ENCODE measurements at regions not wholly inside any gene's neighbourhood (a gene's known extent, or its start where the extent isn't known, plus 50 kb on each side); places are given as distances from the start of the nearest gene placed in this dataset.

DNA sequence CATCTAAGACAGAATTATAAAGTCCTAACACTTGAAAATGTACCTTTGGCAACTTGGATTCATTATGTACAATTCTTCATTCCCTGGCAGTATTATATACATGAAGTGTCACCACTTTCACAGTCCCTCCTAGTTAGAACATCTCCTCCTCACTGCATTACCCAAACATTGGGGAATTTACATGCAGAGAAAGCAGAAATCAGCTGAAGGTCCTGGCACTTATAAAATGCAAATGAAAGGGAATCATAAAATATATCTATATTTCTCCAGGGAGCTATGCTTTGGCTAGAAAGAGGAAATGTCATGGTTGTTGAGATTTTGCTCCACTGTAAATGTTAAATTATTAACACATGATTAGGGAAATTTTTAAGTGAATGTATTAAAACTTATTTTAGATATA, 835.6 kb upstream of the SLIT2 start:
- intact Hi-C loops (cut with DNase I) = no loop called here
- no peak for ATAC-seq

DNA sequence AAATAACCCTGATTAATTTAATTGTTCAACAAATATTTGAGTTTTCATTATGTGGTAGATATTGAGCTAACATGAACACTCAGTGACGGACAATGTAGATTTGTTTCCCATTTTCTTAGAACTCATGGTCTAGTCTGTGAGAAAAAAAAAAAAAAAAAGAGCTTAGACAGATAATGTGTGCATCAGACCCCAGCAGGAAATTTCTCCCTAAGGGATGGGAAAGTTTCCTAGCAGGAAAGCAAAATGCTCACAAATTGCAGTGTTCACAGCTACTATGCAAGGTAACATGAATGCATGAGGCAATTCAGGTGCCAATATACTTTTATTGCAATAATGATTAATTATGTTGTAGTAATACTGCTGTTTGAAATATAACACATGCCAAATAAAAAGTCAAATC, 843.2 kb upstream of the SLIT2 start:
- no peak for ATAC-seq
- no peak for DNase-seq
- intact Hi-C loops (cut with DNase I) = no loop called here

More for the DNA sequence above, 835.6 kb upstream of the SLIT2 start:
- DNase-seq = no peak

DNA sequence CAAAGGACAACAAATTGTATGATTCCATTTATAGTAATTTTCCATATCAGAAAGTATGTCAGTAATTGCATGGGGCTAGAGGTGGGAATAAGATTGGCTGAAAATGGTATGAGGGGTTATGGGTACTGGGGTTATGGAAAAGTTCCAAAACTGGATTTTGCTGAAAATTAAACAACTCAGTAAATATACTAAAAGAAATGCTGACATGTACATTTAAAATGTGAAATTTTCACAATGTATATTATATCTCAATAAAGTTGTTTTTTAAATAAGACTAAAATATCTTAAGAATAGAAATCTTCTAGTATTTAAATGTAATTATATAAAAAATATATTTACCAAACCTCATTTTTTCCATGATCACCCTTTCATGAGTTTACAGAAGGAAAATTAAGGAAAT, 844.9 kb upstream of the SLIT2 start:
- ATAC-seq (no peak), DNase-seq (no peak)
- intact Hi-C loops (cut with DNase I) = no loop called here

DNA sequence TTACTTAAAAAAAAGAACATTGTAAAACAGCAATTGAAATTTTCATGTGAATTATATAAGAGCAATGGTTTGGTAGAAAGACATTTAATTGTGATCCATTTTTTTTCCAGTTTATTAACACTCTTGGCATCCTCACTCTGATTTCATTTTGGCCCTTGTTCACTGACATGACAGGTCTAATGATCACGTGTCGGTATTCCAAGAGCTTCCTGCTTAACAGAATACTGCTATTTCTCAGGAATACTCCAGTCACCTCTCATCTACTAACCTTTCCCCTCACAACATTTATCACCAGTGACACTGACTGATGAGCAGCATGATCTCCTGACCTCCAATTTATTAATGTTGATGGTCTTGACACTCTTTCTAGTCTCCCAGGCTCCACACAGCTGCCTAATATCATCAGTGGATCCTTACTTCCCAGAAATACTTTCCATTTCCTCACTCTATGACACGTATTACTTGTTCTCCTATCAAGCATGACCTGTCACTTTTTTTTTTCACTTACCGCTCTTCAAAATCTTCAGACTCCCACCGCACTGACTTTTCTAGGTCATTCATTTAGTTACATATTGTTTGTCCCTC, 847.8 kb upstream of the SLIT2 start:
- intact Hi-C loops (cut with DNase I) = no loop called here
- ATAC-seq (no peak), DNase-seq (no peak)

DNA sequence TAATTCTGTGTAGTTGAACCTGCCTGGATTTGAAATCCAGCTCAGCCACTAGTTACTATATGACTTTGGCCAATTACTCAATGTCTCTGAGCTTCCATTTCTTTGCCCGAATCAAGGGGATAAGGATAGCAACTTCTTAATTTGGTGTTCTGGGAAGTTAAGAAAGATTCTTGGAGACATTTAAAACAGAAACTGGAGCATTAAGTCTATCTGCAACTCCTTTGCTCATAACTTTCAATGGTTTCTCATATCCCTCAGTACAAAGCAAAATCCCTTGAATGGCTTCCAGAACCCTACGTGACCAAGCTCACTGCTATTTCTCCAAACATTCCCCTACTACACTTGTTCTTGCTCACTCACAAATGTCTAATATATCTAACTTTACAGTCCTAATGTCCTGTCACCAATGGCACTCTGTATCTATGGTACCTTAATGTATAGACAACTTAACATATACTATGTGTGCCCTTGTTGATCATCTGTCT, 849.1 kb upstream of the SLIT2 start:
- ATAC-seq (no peak), DNase-seq (no peak)
- intact Hi-C loops (cut with DNase I) = no loop called here

DNA sequence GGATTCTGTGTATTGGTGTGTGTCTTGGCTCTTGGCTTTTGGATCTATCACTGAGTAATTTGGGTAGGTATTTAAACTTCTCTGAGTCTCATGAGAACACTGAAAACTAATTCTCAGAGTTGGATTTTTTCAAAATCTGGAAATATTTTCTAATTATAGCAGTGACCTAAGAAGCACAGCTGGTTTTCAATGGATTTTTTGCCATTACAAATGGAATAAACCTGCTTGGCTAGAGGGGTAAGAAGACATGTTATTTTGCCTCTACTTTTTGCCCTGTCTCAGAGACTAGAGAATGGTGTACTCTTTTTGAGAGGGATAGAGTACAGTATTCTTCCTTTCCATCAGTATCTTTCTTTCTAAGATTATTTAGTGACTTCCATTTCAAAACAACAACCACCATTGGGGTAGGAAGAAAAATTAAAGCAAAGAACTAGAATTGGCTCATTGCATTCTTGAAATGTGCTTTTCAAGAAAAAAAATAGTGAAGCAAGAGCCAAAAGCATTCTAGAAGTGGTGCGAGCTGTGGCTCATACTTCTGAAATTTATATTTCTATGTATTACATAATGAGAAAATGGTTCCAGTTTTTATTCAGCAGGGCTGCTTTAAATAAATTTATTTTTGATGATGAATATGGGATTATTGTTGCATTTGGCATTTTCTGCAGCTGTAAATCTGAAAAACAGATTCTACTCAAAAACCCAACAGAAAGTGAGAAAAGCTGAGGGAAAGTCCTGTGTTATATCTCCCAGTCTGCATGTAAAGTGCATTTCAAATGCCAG, 850.2 kb upstream of the SLIT2 start:
- DNase-seq (no peak), ATAC-seq (no peak)
- intact Hi-C loops (cut with DNase I) = no loop called here

DNA sequence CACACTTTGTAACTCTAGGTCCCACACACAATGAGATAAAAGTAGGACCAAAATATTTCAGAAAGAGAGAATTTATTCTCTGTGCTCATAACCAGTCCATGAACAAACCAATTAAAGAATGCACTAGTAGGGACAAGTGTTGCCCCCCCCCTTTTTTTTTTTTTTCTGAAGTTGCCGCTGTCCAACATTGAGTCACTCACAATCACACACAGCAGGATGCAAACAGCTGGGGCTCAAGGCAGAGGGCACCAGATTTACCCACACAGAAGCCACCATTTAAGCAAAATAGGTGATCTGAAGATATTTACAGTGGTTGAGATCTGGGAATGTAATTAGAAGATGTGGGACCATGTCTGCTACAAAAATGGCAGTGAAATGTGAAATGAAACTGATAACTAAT, 850.9 kb upstream of the SLIT2 start:
- intact Hi-C loops (cut with DNase I) = no loop called here
- no peak for DNase-seq
- ATAC-seq = no peak

DNA sequence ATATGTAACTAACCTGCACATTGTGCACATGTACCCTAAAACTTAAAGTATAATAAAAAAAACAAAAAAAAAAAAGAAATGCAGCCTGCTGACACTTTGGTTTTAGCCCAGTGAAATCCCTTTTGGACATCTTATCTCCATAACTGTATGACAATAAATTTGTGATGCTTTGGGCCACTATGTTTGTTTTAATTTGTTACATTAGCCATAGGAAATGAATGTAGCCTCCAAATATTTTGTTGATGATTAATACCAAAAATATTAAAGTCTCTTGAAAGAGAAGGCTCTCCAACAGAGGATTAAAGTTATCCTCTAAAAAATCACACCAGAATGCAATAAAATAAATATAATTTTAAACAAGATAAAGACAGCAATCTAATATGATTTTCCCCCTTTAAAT, 852.7 kb upstream of the SLIT2 start:
- ATAC-seq (no peak), DNase-seq (no peak)
- intact Hi-C loops (cut with DNase I) = no loop called here

DNA sequence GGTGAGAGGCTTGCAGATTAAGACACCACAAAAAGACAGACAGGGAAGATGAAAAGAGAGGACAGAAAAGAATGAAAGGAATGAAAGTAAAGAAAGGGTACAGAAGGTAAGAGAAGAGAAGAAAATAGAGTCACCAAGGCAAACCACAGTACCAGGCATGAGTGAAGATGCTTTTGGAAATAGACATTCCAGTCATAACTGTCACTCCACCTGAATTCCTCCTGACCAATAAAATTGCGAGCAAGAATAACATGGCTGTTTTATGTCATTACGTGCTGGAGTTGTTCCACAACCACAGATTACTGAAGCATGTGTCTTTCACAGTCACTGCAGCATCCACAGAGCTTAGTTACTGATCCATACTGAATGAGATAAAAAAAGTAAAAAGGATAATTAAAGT, 864.9 kb upstream of the SLIT2 start:
- no peak for ATAC-seq
- DNase-seq = no peak
- intact Hi-C loops (cut with DNase I) = no loop called here

DNA sequence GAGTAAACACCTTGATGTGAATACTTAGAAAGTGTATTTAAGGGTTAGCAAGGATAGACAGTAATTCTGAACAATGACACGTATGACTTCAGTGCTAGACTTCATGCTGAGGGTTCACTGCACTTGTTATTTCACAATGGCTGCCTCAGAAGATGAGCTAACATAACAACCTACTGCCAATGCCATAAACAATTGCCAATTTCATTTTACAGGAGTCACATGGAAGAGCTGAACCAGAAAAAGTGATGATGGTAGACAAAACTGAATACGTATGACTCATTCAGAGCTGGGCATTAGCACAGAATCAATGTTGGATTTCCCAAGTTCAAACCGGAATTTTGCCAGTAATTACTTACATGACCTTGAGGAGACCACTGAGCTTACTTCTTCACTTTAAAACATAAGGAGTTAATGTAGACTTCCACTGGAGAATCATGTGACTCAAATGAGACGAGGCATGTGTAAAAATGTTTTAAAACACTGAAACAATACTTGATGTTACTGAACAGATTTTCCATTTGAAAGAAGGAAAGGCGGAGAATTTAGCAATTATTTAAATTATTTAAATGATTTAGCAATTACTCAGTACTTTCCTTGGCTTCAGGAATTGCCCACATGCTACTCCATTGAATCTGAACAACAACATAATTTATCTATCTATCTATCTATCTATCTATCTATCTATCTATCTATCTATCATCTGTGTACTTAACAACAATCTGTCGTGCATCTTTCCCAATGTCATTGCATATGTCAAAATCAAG, 868.5 kb upstream of the SLIT2 start:
- intact Hi-C loops (cut with DNase I) = no loop called here
- no peak for DNase-seq
- no peak for ATAC-seq

DNA sequence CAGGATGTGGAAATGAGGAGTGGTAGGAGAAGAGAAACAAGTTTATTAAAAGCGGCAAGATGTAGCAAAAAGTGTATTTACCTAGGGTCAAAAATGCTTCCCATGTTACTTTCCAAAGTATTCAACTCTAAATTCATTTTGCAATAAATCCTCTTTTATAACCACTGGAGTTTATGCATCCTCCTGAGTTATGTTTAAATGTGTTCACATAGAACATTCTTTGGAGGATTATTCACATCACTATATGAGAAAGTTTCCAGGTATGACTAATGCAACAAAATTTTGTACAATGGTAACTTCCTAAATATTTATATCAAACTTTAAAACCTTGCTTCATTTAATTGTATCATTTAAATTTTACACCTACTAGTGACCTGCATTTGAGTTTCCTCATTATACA, 870.6 kb upstream of the SLIT2 start:
- ATAC-seq (no peak), DNase-seq (no peak)
- intact Hi-C loops (cut with DNase I) = no loop called here

DNA sequence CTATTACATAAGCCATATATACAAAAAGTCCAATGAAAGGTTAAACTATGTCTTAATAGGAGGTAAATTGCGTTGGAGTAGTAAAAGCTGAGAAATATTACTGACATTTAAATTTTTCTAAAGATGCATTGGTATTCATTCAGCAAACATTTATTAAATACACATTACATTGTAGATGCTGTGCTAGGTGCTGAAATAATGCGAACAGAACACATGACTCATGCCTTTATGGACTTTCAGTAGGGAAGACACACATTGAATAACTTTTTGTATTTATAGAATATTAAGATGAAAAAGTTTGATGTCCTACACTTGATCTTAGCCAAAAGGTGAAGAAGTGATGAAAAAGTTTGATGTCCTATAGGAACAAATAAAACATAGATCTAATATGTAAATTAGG, 871.1 kb upstream of the SLIT2 start:
- ATAC-seq (no peak), DNase-seq (no peak)
- intact Hi-C loops (cut with DNase I) = no loop called here

DNA sequence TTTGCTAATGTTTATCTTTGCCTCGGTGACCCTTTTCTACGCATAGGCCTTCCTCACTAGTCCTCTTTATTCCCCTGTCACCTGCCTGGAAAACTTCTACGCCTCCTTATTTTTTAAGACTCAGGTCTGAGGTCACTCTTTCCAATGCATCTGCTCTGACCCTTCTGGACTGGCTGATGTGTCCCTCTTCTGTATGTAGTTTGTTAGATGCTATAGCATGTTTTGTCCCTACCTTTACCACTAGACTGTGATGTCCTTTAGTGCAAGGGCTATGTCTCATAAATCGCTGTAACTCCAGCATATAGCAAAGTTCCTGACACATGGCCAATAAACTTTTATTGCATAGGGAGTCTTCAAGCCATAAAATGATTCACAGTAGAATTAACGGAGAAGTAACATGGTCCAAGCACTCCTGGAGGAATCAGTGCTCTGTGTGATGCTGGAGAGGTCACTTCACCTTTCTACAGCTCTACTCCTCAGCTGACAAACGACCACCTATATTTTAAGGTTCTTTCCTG, 872.5 kb upstream of the SLIT2 start:
- intact Hi-C loops (cut with DNase I) = no loop called here
- ATAC-seq (no peak), DNase-seq (no peak)

DNA sequence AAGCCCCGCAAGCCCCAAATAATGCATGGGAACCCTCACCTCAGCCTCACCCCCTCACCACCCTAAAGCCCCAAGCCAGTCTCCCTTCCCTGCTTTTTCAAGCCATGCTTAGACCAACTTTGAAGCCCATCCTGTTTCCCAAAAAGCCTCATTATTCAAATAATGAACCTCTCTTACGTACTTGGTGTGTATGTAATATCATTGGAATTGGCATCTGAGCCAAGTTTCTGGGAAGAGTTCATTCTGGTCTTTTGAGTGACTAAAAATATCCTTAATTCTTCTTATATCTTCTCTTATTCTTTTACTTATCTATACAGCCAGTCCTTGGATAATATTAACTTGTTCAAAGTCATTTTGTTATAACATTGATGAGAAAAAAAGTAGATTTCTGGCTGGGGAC, 875.8 kb upstream of the SLIT2 start:
- ATAC-seq (no peak), DNase-seq (no peak)
- intact Hi-C loops (cut with DNase I) = no loop called here

DNA sequence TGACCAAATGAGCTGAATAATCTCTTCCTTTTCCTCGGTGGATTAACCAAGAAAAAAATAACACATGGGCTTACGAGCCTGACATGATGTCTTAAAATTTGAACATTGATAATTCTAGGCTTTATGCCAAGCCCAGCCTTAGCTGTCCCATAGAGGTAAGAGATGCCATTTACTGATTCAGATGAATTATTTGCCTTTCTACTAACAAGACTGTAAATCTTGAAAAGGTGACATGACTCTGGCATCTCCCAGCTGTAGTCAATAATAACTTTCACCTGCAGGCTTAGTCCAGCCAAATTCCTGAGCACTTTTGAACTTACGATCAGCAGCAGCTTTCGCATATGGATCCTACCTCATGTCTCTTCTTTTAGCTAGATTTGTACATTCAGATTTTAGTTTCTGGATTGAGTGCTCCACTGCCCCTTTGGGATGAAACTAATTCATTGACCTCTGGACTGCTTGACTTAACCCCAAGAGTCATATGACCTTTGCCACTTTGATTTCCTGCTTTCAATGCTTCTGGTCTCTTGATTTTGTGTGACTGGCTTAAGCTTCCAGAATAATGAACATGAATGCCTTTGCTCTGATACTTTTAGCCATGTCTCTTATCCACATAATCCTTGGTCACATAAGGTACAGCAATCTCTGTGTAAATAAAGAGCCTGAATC, 876.4 kb upstream of the SLIT2 start:
- DNase-seq (no peak), ATAC-seq (no peak)
- intact Hi-C loops (cut with DNase I) = no loop called here

DNA sequence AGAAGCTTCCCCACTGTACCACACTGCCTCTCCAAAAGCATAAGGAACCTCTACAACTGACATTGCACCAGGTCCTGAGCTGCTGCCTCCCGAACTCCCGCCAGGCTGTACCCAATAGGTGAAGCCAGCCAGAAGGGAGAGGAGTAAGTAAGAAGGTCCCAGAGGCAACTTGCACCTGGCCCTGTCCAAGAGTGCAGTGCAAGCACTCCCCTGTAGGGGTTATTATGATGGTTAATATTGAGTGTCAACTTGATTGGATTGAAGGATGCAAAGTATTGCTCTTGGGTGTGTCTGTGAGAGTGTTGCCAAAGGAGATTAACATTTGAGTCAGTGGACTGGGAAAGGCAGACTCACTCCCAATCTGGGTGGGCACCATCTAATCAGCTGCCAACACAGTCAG, 879.3 kb upstream of the SLIT2 start:
- ATAC-seq = no peak
- intact Hi-C loops (cut with DNase I) = no loop called here

DNA sequence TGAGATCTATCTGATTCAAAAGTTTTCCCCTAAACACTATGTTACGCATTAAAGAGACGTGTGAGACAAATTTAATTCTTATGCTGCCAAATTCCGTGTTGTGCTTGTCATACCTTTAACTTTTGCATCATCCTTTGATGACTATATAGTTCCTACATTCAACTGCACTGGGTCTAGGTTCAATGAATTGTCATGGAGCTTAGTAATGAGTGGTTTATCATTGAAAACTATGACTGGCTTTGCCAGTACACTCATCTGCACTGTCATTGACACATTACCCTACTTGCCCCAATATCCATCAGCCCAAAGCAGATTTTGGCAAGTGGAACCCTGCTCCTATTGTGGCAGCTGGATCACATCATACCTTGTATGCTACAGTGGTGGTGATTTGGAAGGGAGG, 882.9 kb upstream of the SLIT2 start:
- ATAC-seq (no peak), DNase-seq (no peak)
- intact Hi-C loops (cut with DNase I) = no loop called here

More for the DNA sequence above, 879.3 kb upstream of the SLIT2 start:
- DNase-seq = no peak

DNA sequence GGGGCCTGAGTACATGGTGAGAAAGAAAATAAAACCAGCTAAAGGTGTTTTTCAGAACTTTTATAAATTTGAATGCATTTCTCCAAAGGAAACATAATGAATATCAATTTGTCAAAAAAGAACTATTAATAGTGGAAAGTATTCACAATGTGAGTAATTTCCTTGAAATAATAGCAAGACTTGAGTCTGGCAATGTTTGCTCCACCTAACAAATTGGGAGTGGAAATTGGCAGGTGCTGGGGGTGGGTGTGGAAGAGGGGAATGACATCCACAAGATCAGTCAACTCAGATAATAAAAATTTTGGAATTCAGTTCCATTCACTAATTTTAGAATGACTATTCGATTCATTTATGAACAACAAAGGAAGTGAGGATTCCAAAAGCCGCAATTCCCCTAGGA, 884.8 kb upstream of the SLIT2 start:
- DNase-seq = no peak
- no peak for ATAC-seq
- intact Hi-C loops (cut with DNase I) = no loop called here

DNA sequence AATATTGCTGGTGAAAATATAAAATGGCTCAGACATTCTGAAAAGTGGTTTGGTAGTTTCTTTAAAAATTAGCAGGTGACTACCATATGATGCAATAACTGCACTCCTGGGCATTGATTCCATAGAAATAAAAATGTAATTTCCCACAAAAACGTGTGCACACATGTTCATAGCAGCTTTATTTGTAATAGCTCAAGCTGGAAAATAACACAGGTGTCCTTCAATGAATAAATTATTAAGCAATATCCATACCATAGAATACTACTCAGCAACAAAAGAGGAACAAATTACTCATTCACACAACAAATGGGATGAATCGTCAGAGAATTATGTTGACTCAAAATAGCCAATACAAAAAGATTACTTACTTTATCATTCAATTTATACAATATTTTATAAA, 893.7 kb upstream of the SLIT2 start:
- intact Hi-C loops (cut with DNase I) = no loop called here
- ATAC-seq (no peak), DNase-seq (no peak)

DNA sequence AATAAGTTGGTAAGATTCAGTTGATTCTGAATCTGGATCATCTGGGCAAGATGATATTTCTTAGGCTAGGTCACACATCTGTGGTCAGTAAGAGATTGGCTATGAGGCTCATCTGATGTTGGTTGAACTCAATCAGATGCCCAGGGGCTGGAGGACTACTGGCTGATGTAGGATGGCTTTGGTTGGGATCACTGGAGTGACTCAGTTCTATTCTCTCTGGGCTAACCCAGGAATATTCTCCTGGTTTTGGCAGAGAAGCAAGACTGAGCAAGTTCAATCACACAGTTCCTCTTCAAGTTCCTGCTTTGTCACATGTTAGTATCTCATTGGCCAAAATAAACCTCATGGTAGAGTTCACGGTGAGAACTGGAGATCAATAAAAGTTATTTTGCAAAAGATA, 902.3 kb upstream of the SLIT2 start:
- ATAC-seq (no peak), DNase-seq (no peak)
- intact Hi-C loops (cut with DNase I) = no loop called here
